HG02623 (cell line): ENCODE measurements at regions not wholly inside any gene's neighbourhood (a gene's known extent, or its start where the extent isn't known, plus 50 kb on each side); places are given as distances from the start of the nearest gene placed in this dataset.

Experiments used
- ATAC-seq: cut with Tn5 transposase; IDR thresholded peaks from one replicate; pipeline ENCODE4 v1.9.1; 2021; ENCODE audit warnings: moderate library complexity; ENCODE audit not compliant: unreplicated experiment

DNA sequence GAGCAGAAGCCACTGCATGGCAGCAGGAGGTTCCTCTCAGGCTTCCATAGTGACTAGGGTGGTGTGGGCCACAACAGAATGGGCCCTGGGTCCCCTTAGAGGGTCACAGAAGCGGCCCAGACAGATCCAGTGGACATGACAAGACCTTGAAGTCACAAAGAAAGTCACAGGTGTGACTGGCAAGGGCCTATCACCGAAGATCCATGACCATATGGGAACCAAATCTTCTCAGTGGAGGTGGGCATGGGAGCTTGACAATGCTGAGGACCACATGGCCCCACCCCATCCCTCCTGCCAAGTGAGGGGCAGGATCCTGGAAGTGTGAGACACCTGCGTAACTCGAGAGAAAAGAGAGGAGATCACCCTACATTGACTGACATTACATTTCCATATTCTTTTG is 332.4 kb downstream of the MSX2 start:
- no peak for ATAC-seq

DNA sequence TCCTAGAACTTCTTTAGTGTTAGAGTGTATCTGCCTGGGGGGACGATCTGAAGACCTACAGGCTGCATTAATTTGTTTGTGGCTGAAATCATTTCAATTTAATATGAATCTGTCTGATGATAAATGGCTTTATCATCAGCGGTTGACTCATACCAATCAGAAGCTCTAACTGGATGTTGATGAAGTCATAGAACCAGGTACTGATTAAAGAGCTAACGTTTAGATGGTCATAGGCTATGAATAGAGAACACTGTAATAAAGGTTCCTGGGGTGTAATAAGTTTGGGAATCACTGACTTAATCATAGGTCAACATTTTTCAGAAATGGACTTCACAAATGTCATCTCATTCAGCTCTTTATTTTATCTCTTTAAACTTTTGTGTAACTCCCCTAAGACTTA is 329.9 kb downstream of the MSX2 start:
- no peak for ATAC-seq

DNA sequence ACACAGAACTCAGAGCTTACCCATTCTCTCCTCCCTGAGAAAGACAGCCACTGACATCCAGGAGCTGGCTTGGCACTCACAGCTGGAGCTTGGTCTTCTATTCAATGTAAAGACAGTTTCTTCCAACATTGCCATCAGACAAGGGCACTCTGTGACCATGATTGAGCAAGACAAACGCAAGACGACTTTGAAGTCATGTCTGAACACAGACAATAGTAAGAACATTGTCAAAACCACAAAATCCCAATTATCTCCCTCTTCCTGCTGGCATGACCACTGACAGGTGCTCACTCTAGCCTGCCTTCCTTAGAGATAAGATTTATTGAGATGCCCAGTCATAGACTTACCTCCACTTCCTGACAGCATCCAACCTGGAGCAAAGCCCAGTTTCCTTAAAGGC is 328.0 kb downstream of the MSX2 start:
- no peak for ATAC-seq

DNA sequence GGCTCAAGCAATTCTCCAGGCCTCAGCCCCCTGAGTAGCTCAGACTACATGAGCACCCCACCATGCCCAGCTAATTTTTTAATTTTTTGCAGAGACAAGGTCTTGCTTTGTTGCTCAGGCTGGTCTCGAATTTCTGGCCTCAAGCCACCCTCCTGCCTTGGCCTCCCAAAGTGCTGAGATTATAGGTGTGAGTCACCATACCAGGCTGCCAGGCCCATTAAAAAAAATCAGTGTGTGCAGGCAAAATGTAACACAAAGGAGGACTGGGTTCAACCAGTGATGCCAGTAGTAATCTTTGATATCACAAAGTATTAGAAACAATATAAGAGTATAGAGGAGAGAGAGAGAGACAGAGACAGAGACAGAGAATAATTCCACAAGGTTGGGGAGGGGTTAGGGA is 322.7 kb downstream of the MSX2 start:
- ATAC-seq = no peak

DNA sequence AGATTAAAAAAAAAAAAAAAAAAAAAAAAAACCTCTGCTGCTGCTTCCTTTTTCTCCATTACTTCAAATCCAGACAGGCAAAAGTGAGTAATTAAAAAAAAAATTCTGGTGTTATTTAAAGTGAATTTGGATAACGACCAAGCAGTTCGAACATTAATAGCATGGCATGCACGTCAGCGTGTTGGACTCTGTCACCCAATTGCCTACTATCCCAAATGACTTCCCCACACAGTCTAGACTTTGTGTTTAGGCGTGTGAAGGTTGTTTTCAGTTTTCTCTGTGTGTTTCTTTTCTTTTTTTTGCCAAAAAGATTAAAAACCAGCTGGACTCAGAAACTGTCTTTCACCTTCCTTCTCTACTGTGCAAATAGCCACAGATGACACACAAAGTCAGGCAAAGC is 321.4 kb downstream of the MSX2 start:
- ATAC-seq = no peak

DNA sequence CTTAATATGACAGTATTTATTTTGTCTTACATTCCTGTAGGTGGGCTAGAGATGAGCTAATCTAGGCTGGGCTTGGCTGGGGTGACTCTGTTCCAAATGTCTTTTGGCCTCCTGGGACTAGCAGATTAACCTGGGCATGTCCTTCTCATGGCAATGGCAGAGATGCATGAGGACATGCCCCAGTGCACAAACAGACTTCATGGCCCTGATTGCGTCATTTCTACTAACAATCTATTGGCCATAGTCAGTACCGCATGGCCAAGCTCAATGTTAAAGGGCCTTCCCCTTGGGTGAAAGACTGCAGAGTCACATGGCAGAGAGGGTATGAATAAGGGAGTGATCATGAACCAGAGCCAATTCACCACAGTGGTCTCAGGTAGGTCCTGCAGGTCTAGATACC is 313.4 kb downstream of the MSX2 start:
- no peak for ATAC-seq

DNA sequence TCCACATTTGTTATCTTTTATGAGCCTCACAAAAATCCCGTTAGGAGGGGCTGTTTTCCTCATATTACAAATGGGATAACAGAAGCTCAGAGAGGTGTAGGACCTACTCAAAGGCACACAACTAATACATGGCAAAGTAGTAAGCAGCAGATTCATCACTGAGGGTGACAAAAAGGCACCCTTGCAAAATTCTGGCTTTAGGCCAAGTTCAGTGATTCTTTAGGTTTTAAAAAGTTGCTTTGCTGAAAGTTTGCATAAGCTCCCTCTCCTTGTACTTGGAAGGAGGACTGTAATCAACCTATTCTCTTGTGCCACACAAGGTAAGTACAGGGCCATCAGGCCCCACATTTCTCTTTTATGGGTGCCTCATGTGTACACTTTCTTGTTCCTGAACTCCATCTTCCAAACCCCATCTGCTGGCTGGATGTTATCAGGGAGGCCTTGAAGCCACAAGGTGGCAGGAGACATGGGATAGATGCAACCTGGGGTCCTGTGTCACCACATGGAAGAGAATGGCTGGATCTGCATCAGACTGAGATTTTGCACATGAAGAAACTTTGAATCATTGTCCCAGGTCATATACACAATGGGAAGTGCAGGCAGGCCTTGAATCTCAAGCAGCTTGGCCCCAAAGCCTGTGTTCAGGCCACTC is 311.6 kb downstream of the MSX2 start:
- ATAC-seq = no peak

DNA sequence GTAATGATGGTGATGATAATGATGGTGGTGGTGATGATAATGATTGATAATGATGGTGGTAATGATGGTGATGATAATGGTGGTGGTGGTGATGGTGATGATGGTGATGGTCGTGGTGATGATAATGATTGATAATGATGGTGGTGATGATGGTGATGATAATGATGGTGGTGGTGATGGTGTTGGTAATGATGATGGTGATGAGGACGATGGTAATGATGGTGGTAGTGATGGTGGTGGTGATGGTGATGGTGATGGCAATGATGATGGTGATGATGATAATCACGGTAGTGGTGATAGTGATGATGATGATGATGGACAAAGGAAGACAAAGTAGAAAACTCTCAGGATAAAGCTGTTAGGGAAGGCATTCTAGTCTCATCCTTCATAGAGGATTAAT is 310.5 kb downstream of the MSX2 start:
- ATAC-seq = no peak

DNA sequence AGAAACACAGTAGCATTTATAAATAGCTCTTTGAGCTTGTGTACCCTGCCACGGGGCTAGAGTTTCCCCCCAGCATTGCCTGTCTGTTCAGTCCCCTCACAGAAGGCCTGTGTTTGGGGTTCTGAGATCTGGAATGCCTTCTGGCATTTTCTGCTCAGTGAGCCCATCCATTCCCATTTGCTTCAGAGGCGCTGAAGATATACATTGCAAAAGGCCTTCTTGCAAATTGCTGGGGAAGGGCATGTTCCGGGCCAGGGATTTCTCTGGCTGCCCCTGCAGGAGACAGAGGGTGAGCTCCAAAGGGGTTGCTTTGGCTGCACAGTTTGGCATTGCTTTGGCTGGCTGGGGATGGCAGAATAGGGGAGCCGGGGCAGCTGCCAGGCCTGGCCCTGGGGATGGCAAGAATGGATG is 308.4 kb downstream of the MSX2 start:
- ATAC-seq = no peak

DNA sequence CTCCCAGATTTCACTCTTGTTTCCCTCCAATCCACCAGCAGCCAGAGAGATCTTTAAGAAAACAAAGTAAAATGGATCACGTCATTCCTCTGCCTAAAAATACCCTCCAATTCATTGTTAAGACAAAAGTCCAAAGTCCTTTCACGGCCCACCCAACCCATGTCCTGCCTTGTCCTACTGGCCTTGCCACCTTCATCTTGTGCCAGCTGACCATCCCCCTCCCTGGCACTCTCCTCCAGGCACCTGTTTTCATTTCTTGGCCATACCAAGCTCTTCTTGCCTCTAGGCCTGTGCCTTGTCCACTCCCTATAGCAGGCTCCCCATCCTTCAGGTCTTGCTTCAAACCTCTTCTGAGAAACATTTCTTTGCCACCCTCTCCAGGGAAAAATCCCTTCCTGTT is 307.6 kb downstream of the MSX2 start:
- ATAC-seq = no peak

DNA sequence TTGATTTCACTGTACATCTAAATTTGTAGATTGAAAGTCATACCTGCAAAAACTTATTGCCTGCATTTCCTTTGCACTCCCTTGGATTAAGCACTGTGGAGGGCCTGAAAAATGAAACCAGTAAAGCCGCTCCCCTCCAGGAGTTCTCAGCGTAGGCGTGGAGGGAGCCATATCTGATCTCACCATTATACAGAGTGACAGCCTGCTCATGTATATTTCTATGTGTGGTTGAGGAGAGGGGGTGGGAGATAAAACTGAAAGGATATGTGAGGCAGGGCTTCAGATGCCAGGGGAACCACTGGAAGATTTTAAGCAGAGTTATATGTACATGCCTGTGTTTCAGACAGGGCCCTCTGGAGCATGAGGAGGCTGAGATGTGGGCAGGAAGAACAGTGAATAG is 303.0 kb downstream of the MSX2 start:
- ATAC-seq = no peak

DNA sequence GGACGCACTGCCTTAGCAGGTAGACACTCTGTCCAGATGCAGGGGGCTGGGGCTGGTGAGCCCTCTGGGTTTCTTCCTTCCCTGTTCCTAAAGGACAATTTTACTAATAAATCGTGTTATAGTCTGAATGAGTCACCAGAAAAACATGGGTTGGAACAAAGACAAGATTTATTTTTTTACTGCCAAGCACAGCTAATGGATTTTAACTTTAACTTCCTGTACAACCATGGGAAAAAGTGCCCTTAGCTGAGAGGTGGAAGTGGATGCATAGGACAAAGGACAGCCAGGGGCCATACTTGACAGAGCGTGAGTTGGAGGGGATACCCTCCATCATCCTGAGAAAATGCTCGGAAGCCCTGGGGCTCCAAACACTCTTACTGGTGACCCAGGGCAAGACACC is 300.7 kb downstream of the MSX2 start:
- no peak for ATAC-seq

DNA sequence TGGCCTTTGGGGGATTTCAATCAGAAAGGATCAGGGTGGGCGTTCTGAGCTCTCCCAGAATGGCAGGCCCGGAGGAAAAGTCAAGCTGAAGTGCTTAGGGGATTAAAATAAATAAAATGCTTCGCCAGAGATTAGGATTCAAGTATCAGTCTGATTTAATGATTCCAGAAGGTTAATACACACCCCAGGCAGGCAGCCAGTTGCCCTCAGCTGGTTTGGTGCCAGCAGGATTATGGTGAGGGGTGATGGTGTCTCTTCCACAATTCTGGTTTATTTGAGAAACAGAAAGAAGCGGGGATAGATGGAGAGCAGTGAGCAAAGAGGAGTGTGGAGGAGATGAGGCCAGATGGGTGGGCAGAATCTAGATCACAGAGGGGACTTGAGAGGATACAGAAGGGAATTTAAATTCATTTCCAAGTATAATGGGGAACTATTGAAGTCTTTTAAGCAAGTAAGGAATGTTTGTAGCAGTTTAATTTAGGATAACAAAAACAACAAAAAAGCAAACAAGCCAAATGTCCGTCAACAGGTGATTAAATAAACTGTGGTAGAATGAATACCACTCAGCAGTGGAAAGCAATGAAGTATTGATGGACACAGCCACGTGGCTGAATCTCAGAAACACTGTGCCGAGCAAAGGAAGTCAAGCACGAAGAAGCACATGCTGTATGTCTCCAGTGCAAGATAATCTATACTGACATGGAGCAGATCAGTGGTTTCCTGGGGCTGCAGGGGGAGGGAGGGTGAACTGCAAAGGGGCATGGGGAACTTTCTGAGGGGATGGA is 297.7 kb downstream of the MSX2 start:
- ATAC-seq = no peak

DNA sequence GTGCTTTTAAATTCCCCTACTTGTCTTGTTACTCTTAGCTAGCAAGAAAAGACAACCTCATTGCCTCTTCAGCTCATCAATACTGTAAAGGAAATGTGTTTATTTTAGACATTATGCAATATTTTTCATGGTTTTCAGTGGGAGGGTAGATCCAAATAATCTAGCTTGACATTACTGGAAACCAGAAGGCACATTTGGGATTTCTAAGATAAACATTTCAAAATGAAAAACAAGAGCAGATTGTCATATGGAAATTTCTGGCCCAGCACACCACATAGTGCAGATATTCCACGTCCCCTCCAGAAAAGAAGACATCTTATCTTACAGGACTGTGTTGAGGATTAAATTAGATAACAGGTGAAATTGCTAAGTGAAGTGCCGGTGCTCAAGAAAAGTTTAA is 296.9 kb downstream of the MSX2 start:
- ATAC-seq = no peak

DNA sequence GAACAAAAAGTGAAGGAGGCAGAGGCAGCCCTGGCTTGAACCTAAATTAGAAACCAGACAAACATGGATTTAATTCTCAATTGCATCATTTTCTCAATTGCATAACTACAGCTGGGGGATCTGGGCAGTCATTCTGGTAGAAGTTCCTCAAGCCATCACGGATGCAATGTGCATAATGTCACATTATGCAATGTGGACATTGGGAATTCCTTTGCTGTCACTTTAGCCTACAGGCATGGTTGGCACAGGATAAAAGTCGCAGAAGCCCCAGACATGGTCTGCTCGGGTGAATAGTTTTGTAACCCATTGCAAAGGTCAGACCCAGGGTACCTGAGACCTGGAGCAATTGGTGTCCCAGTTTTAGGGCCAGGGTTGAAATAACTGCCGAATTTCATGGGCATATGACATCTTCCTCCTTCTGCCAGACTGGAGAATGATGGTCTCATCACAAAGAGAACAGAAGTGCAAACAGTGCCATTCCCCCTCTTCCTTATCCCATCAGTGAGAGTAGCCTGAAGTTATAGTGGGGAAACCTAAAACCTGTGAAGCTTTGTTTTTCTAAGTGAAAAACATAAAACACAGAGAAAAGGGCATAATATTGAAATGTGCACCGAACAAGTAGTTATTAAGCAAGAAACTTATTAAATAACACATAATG is 290.8 kb downstream of the MSX2 start:
- ATAC-seq = no peak

DNA sequence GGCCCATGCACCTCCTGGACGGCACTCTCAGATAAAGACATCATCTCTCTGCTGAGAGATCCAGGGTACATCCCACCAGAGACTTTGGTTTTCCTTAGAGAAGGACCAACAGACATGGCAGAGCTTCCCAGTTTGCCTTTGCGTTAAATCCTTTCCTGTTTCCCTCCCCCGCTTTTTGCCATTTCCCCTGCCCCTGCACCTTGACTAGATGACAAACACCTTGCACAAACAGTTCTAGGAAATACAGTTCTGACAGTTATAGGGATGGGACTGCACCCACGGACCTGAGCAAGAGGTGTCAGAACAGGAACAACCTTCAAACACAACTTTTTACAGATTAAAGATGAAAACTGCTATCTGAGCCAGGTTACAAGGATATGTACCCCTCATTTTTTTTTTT is 288.9 kb downstream of the MSX2 start:
- no peak for ATAC-seq

DNA sequence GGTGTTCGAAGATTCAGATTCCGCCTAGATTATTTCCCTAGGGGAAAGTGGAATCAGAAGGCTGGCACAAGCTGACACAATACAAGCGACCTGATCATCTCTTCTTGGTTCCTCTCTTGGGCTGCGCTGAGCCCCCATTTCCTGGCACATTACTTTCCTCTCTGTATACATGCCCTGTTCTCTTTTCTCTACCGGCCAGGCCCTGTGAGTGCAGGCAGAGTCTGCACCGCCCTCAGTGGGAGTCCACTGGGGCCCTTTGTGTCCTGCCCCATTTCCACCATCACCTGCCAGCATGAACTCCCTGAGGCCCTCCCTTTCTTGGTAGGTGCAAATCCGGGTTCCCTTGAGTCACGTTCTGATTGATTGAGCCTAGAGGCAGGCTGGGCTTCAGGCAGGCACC is 287.9 kb downstream of the MSX2 start:
- no peak for ATAC-seq

DNA sequence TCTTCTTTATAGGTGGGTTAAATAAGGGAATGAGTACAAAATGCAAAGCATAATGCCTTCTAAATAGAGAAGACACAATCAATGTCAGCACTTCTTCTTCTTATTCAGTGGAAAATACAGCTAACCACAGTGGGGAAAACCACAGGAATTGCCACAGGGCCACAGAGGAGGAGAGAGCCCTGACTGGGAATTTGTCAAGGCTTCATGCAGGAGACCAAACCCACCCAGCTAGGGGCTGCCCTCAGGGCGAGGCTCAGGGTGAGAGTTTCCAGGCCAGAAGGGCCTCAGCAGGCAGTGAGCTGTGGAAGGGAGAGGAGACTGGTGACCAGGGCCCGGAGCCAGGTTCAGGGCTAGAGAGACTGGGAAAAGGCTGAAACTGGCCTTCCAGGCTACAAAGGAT is 279.1 kb downstream of the MSX2 start:
- ATAC-seq = no peak

DNA sequence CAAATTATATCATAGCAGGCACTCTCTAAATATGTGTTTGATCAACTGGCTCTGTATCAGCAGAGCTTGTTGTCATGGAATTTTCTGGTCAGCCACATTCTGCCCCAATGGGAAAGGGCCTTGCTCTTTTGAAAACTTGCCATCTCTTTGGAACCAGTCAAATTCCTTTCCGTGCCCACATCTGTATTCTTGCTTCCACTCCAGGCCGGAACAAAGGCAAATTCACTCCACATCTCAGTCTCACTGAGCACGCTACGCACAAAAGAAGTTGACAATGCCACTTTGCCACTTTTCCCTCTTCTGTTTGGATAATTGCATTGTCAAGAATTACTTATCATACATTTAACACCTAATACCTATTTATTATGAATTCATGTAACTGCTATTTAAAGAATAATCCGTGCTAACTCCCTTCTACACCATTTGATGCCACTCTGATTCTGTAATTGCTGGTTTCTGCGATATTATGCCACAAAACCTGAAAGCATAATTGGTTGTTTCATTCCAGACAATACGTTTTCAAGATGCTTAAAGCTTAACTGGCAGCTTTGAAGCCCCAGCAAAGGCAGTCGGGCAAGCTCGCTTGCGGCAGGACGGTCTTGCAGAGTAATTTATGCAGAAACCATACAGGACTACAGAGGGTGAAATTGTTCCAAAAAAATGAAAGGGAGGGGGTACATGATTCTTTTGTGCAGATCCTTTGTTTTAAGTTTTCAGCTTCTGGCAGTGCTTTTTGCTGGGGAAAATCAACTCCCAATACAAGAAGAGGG is 277.7 kb downstream of the MSX2 start:
- ATAC-seq = no peak

DNA sequence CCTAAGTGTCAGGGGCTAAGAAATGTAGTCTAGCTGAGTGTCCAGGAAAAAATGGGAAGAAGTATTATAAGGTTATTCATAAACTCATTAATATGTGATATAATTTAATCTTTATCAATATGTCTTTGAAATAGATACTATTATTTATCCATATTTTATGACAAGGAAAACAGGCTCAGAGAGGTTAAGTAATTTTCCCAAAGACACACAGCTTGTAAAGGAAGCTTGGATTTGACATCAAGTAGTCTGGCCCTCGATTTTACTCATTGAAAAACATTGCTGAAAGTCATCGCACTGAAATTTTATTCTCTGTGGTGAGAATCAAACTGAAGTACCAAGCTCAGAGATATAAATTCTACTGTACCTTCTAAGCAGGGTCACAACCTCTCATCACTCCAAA is 276.9 kb downstream of the MSX2 start:
- ATAC-seq = no peak

DNA sequence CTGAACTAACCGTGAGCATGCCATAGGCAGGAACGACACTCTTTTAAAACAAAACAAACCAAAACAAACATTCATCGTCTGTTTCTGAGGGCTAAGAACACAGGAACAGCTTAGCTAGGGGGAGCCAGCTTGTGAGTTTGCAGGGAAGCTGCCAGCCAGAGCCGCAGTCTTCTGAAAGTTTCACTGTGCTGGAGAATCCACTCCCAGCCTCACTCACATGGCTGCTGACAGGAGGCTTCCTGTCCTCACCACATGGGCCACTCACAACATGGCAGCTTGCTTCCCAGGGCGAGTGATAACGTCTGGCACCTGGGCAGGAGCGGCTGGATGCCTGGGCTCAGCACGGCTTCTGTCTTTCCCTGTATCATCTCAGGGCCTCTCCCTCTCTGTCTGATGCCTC is 275.2 kb downstream of the MSX2 start:
- ATAC-seq = no peak
